ENCODE measurements at regions not wholly inside any gene's neighbourhood (a gene's known extent, or its start where the extent isn't known, plus 50 kb on each side); places are given as distances from the start of the nearest gene placed in this dataset.

GRCh38 chr18:66167829-66168684 is 417.2 kb downstream of the CDH7 start:
- Histone ChIP-seq H3K27me3 (ENCODE audit: control insufficient read depth, insufficient read depth, low read length) (no peaks in the 10 kb centered on the region), H3K27ac (ENCODE audit: low read depth, low read length) (no peak overlapping the region), H3K4me1 (ENCODE audit: control insufficient read depth, insufficient read depth, low read length) (no peaks in the 10 kb centered on the region), H3K9me3 (ENCODE audit: control insufficient read depth, insufficient read depth, low read length) (no peaks in the 10 kb centered on the region), H3K4me3 (ENCODE audit: low read depth, low read length) (no peak overlapping the region), H3K36me3 (ENCODE audit: control insufficient read depth, insufficient read depth, low read length) (no peaks in the 10 kb centered on the region)
- DNase-seq (ENCODE audit: low read depth in 4 of 6, low spot score in 6 of 6): peak in 1 of 6 donors; percentile 70
- 100% methylated on average over 4 of the region's 7 CpGs for WGBS (ENCODE audit: insufficient coverage)

GRCh38 chr18:66160007-66160406 is 409.2 kb downstream of the CDH7 start:
- Histone ChIP-seq H3K4me1 (ENCODE audit: control insufficient read depth, insufficient read depth, low read length) (no peaks in the 10 kb centered on the region), H3K9me3 (ENCODE audit: control insufficient read depth, insufficient read depth, low read length) (no peaks in the 10 kb centered on the region), H3K27me3 (ENCODE audit: control insufficient read depth, insufficient read depth, low read length) (no peaks in the 10 kb centered on the region), H3K4me3 (ENCODE audit: low read depth, low read length) (no peak overlapping the region), H3K27ac (ENCODE audit: low read depth, low read length) (no peak overlapping the region), H3K36me3 (ENCODE audit: control insufficient read depth, insufficient read depth, low read length) (no peaks in the 10 kb centered on the region)
- no CpG with 5 or more reads among the region's 3 CpGs for WGBS (ENCODE audit: insufficient coverage)
- DNase-seq (ENCODE audit: low read depth in 4 of 6, low spot score in 6 of 6): no peak

GRCh38 chr18:66159451-66159850 is 408.6 kb downstream of the CDH7 start:
- no peak overlapping the region for H3K4me3 ChIP-seq (ENCODE audit: low read depth, low read length)
- 80% methylated on average over 1 of the region's 1 CpG for WGBS (ENCODE audit: insufficient coverage)
- no peaks in the 10 kb centered on the region for H3K9me3 ChIP-seq (ENCODE audit: control insufficient read depth, insufficient read depth, low read length)
- H3K36me3 ChIP-seq (ENCODE audit: control insufficient read depth, insufficient read depth, low read length): no peaks in the 10 kb centered on the region
- H3K4me1 ChIP-seq (ENCODE audit: control insufficient read depth, insufficient read depth, low read length): no peaks in the 10 kb centered on the region
- no peaks in the 10 kb centered on the region for H3K27me3 ChIP-seq (ENCODE audit: control insufficient read depth, insufficient read depth, low read length)
- no peak for DNase-seq (ENCODE audit: low read depth in 4 of 6, low spot score in 6 of 6)
- no peak overlapping the region for H3K27ac ChIP-seq (ENCODE audit: low read depth, low read length)

GRCh38 chr18:66156946-66157687 is 406.3 kb downstream of the CDH7 start:
- H3K27me3 ChIP-seq (ENCODE audit: control insufficient read depth, insufficient read depth, low read length): no peaks in the 10 kb centered on the region

GRCh38 chr18:66150650-66151049 is 399.8 kb downstream of the CDH7 start:
- Histone ChIP-seq H3K4me1 (ENCODE audit: control insufficient read depth, insufficient read depth, low read length) (no peaks in the 10 kb centered on the region), H3K36me3 (ENCODE audit: control insufficient read depth, insufficient read depth, low read length) (no peaks in the 10 kb centered on the region), H3K27me3 (ENCODE audit: control insufficient read depth, insufficient read depth, low read length) (no peaks in the 10 kb centered on the region), H3K27ac (ENCODE audit: low read depth, low read length) (no peak overlapping the region), H3K4me3 (ENCODE audit: low read depth, low read length) (no peak overlapping the region), H3K9me3 (ENCODE audit: control insufficient read depth, insufficient read depth, low read length) (no peaks in the 10 kb centered on the region)
- WGBS (ENCODE audit: insufficient coverage): no CpG with 5 or more reads among the region's 1 CpG
- no peak for DNase-seq (ENCODE audit: low read depth in 4 of 6, low spot score in 6 of 6)

More at GRCh38 chr18:66156946-66157687, 406.3 kb downstream of the CDH7 start:
- DNase-seq (ENCODE audit: low read depth in 4 of 6, low spot score in 6 of 6): no peak
- no peaks in the 10 kb centered on the region for H3K9me3 ChIP-seq (ENCODE audit: control insufficient read depth, insufficient read depth, low read length)
- no peaks in the 10 kb centered on the region for H3K4me1 ChIP-seq (ENCODE audit: control insufficient read depth, insufficient read depth, low read length)
- H3K36me3 ChIP-seq (ENCODE audit: control insufficient read depth, insufficient read depth, low read length): no peaks in the 10 kb centered on the region
- no peak overlapping the region for H3K27ac ChIP-seq (ENCODE audit: low read depth, low read length)
- no peak overlapping the region for H3K4me3 ChIP-seq (ENCODE audit: low read depth, low read length)

GRCh38 chr18:66143029-66143428 is 392.2 kb downstream of the CDH7 start:
- Histone ChIP-seq H3K4me1 (ENCODE audit: control insufficient read depth, insufficient read depth, low read length) (no peaks in the 10 kb centered on the region), H3K36me3 (ENCODE audit: control insufficient read depth, insufficient read depth, low read length) (no peaks in the 10 kb centered on the region), H3K27ac (ENCODE audit: low read depth, low read length) (no peak overlapping the region), H3K4me3 (ENCODE audit: low read depth, low read length) (no peak overlapping the region), H3K9me3 (ENCODE audit: control insufficient read depth, insufficient read depth, low read length) (no peaks in the 10 kb centered on the region), H3K27me3 (ENCODE audit: control insufficient read depth, insufficient read depth, low read length) (no peaks in the 10 kb centered on the region)
- DNase-seq (ENCODE audit: low read depth in 4 of 6, low spot score in 6 of 6): no peak
- WGBS (ENCODE audit: insufficient coverage): 100% methylated on average over 2 of the region's 2 CpGs

- Histone ChIP-seq H3K4me3 (ENCODE audit: low read depth, low read length) (no peak overlapping the region), H3K27ac (ENCODE audit: low read depth, low read length) (no peak overlapping the region), H3K9me3 (ENCODE audit: control insufficient read depth, insufficient read depth, low read length) (no peaks in the 10 kb centered on the region), H3K27me3 (ENCODE audit: control insufficient read depth, insufficient read depth, low read length) (no peaks in the 10 kb centered on the region), H3K4me1 (ENCODE audit: control insufficient read depth, insufficient read depth, low read length) (no peaks in the 10 kb centered on the region), H3K36me3 (ENCODE audit: control insufficient read depth, insufficient read depth, low read length) (no peaks in the 10 kb centered on the region)
- DNase-seq (ENCODE audit: low read depth in 4 of 6, low spot score in 6 of 6): no peak
- 94% methylated on average over 2 of the region's 4 CpGs for WGBS (ENCODE audit: insufficient coverage)
These were observed 390.9 kb downstream of the CDH7 start for GRCh38 chr18:66141716-66142115.

GRCh38 chr18:66138642-66139041 is 387.8 kb downstream of the CDH7 start:
- no CpG with 5 or more reads among the region's 5 CpGs for WGBS (ENCODE audit: insufficient coverage)
- DNase-seq (ENCODE audit: low read depth in 4 of 6, low spot score in 6 of 6): no peak

GRCh38 chr18:66136039-66136438 is 385.2 kb downstream of the CDH7 start:
- no peak overlapping the region for H3K4me3 ChIP-seq (ENCODE audit: low read depth, low read length)
- H3K36me3 ChIP-seq (ENCODE audit: control insufficient read depth, insufficient read depth, low read length): no peaks in the 10 kb centered on the region
- no peak overlapping the region for H3K27ac ChIP-seq (ENCODE audit: low read depth, low read length)
- no peaks in the 10 kb centered on the region for H3K27me3 ChIP-seq (ENCODE audit: control insufficient read depth, insufficient read depth, low read length)
- no peaks in the 10 kb centered on the region for H3K4me1 ChIP-seq (ENCODE audit: control insufficient read depth, insufficient read depth, low read length)
- WGBS (ENCODE audit: insufficient coverage): no CpG with 5 or more reads among the region's 1 CpG
- no peaks in the 10 kb centered on the region for H3K9me3 ChIP-seq (ENCODE audit: control insufficient read depth, insufficient read depth, low read length)
- no peak for DNase-seq (ENCODE audit: low read depth in 4 of 6, low spot score in 6 of 6)

More at GRCh38 chr18:66138642-66139041, 387.8 kb downstream of the CDH7 start:
- no peaks in the 10 kb centered on the region for H3K36me3 ChIP-seq (ENCODE audit: control insufficient read depth, insufficient read depth, low read length)
- H3K9me3 ChIP-seq (ENCODE audit: control insufficient read depth, insufficient read depth, low read length): no peaks in the 10 kb centered on the region
- H3K4me1 ChIP-seq (ENCODE audit: control insufficient read depth, insufficient read depth, low read length): no peaks in the 10 kb centered on the region
- H3K27me3 ChIP-seq (ENCODE audit: control insufficient read depth, insufficient read depth, low read length): no peaks in the 10 kb centered on the region
- H3K4me3 ChIP-seq (ENCODE audit: low read depth, low read length): no peak overlapping the region
- H3K27ac ChIP-seq (ENCODE audit: low read depth, low read length): no peak overlapping the region

- no peak for DNase-seq (ENCODE audit: low read depth in 4 of 6, low spot score in 6 of 6)
- Histone ChIP-seq H3K36me3 (ENCODE audit: control insufficient read depth, insufficient read depth, low read length) (no peaks in the 10 kb centered on the region), H3K4me3 (ENCODE audit: low read depth, low read length) (no peak overlapping the region), H3K27ac (ENCODE audit: low read depth, low read length) (no peak overlapping the region), H3K9me3 (ENCODE audit: control insufficient read depth, insufficient read depth, low read length) (no peaks in the 10 kb centered on the region), H3K4me1 (ENCODE audit: control insufficient read depth, insufficient read depth, low read length) (no peaks in the 10 kb centered on the region), H3K27me3 (ENCODE audit: control insufficient read depth, insufficient read depth, low read length) (no peaks in the 10 kb centered on the region)
- WGBS (ENCODE audit: insufficient coverage): 73% methylated on average over 1 of the region's 4 CpGs
These were observed 378.4 kb downstream of the CDH7 start for GRCh38 chr18:66129248-66129647.
